Germinal center (tissue), 1 donor: ENCODE measurements at regions not wholly inside any gene's neighbourhood (a gene's known extent, or its start where the extent isn't known, plus 50 kb on each side); places are given as distances from the start of the nearest gene placed in this dataset.
A peak's percentile ranks its signal among the peaks of the same experiment; 100 is the strongest.
"Not testable (repeated sequence)": the region's sequence is repeated elsewhere in the genome, so short reads cannot be mapped to it uniquely, and the experiment has no call there.

Experiments used
- DNase-seq: peaks from one replicate; pipeline ENCODE4 v3.0.0; 2012; ENCODE audit warnings: mixed read lengths, low spot score

- DNase-seq, result not testable (repeated sequence)
Measured at GRCh38 chr1:149157409-149157808, 54.1 kb upstream of the NBPF9 start.

GRCh38 chr1:149158308-149158707 is 55.0 kb upstream of the NBPF9 start:
- not testable (repeated sequence) for DNase-seq

GRCh38 chr1:149163063-149163444 is 59.7 kb upstream of the NBPF9 start:
- not testable (repeated sequence) for DNase-seq

- DNase-seq, result not testable (repeated sequence)
Measured at GRCh38 chr1:149174765-149175164, 71.4 kb upstream of the NBPF9 start.

- DNase-seq, result not testable (repeated sequence)
Measured at GRCh38 chr1:149175812-149176211, 72.5 kb upstream of the NBPF9 start.

GRCh38 chr1:149176453-149177316 is 73.3 kb upstream of the NBPF9 start:
- DNase-seq, result not testable (repeated sequence)

GRCh38 chr1:149190742-149191141 is 87.4 kb upstream of the NBPF9 start:
- not testable (repeated sequence) for DNase-seq

GRCh38 chr1:149196651-149197050 is 93.3 kb upstream of the NBPF9 start:
- DNase-seq, result not testable (repeated sequence)

- peak; percentile 0 for DNase-seq
Measured at GRCh38 chr1:149200567-149200966, 97.2 kb upstream of the NBPF9 start.

- DNase-seq, result not testable (repeated sequence)
Measured at GRCh38 chr1:149202283-149202682, 98.9 kb upstream of the NBPF9 start.

- DNase-seq, result not testable (repeated sequence)
Measured at GRCh38 chr1:149204396-149204795, 101.0 kb upstream of the NBPF9 start.

- DNase-seq, result not testable (repeated sequence)
Measured at GRCh38 chr1:149208836-149209235, 105.5 kb upstream of the NBPF9 start.

- not testable (repeated sequence) for DNase-seq
Measured at GRCh38 chr1:149211757-149212420, 108.5 kb upstream of the NBPF9 start.

- not testable (repeated sequence) for DNase-seq
Measured at GRCh38 chr1:149212946-149213345, 109.6 kb upstream of the NBPF9 start.

- not testable (repeated sequence) for DNase-seq
Measured at GRCh38 chr1:149213673-149214072, 110.3 kb upstream of the NBPF9 start.

GRCh38 chr1:149218080-149218988 is 115.0 kb upstream of the NBPF9 start:
- DNase-seq, result not testable (repeated sequence)

- DNase-seq, result not testable (repeated sequence)
Measured at GRCh38 chr1:149219539-149219938, 116.2 kb upstream of the NBPF9 start.

GRCh38 chr1:149220463-149221074 is 117.2 kb upstream of the NBPF9 start:
- DNase-seq, result not testable (repeated sequence)

- DNase-seq, result not testable (repeated sequence)
Measured at GRCh38 chr1:149227933-149228665, 124.7 kb upstream of the NBPF9 start.

- not testable (repeated sequence) for DNase-seq
Measured at GRCh38 chr1:149228672-149229585, 125.6 kb upstream of the NBPF9 start.
